SU-DHL-6 (cell line): ENCODE measurements at regions not wholly inside any gene's neighbourhood (a gene's known extent, or its start where the extent isn't known, plus 50 kb on each side); places are given as distances from the start of the nearest gene placed in this dataset.

Source experiments
- H2AFZ ChIP-seq: fragments of 200-600 bp; sonication (generic); 2 replicates; pipeline ENCODE4 v1.6.1; 2014; ENCODE audit warnings: low read depth, mild to moderate bottlenecking, moderate library complexity, mixed read lengths, antibody characterized with exemption, low read length; ENCODE audit not compliant: severe bottlenecking
- H3F3A ChIP-seq: fragments of 200-600 bp; shearing (Covaris generic); 2 replicates; pipeline ENCODE4 v1.6.0; 2016; ENCODE audit warnings: antibody characterized with exemption, mild to moderate bottlenecking; ENCODE audit not compliant: insufficient read depth
- H3K27ac ChIP-seq: fragments of 200-600 bp; sonication (generic); 2 replicates; pipeline ENCODE4 v1.5.1; 2016; ENCODE audit warnings: low read depth, mild to moderate bottlenecking, low read length, moderate library complexity, mixed read lengths
- H3K27me3 ChIP-seq: fragments of 200-600 bp; sonication (generic), shearing (Covaris generic); 2 replicates; pipeline ENCODE4 v1.6.0; 2014; ENCODE audit warnings: mild to moderate bottlenecking, low read length
- H3K36me3 ChIP-seq: fragments of 200-600 bp; sonication (generic); 2 replicates; pipeline ENCODE4 v1.6.1; 2014; ENCODE audit warnings: mild to moderate bottlenecking, low read length, mixed read lengths
- H3K4me2 ChIP-seq: fragments of 300-600, 200-600 bp; shearing (Covaris generic), sonication (generic); 2 replicates; pipeline ENCODE4 v1.6.0; 2014; ENCODE audit warnings: low read length, low read depth, mild to moderate bottlenecking; ENCODE audit not compliant: poor library complexity, severe bottlenecking
- H3K4me3 ChIP-seq: fragments of 200-600 bp; sonication (generic); 2 replicates; pipeline ENCODE4 v1.5.1; 2014; ENCODE audit warnings: antibody characterized with exemption, low read length, mild to moderate bottlenecking, mixed read lengths; ENCODE audit not compliant: insufficient read depth, poor library complexity, severe bottlenecking
- H3K79me2 ChIP-seq: fragments of 200-600 bp; sonication (generic); 2 replicates; pipeline ENCODE4 v1.6.1; 2014; ENCODE audit warnings: mild to moderate bottlenecking, low read length, moderate library complexity; ENCODE audit not compliant: insufficient read depth
- H3K9ac ChIP-seq: fragments of 200-600 bp; sonication (generic); 2 replicates; pipeline ENCODE4 v1.7.0; 2014; ENCODE audit warnings: mild to moderate bottlenecking, low read length
- H3K9me2 ChIP-seq: fragments of 200-600 bp; sonication (generic); replicated peaks from 2 replicates; pipeline ENCODE4 v1.6.1; 2014; ENCODE audit warnings: low read length; ENCODE audit not compliant: insufficient read depth
- H3K9me3 ChIP-seq: fragments of 200-600 bp; sonication (generic); 2 replicates; pipeline ENCODE4 v1.6.1; 2014; ENCODE audit warnings: low read length, mixed read lengths; ENCODE audit not compliant: insufficient read depth
- H4K20me1 ChIP-seq: fragments of 200-600 bp; sonication (generic); 2 replicates; pipeline ENCODE4 v1.6.1; 2014; ENCODE audit warnings: low read depth, mild to moderate bottlenecking, antibody characterized with exemption, low read length, moderate library complexity, mixed read lengths
- CTCF ChIP-seq: fragments of 200-600 bp; sonication (generic); IDR thresholded peaks from one replicate; pipeline ENCODE4 v1.5.1; 2017; ENCODE audit warnings: antibody characterized with exemption, mild to moderate bottlenecking, low read length, moderate library complexity; ENCODE audit not compliant: insufficient read depth, poor library complexity, severe bottlenecking
- EZH2phosphoT487 ChIP-seq: fragments of 200-600 bp; sonication (generic), shearing (Covaris generic); conservative IDR thresholded peaks from 2 replicates; pipeline ENCODE4 v1.6.1; 2018; ENCODE audit warnings: mild to moderate bottlenecking, antibody characterized with exemption, low read length, moderate library complexity, mixed read lengths

GRCh38 chr9:16126042-16126441, 573.2 kb downstream of the CCDC171 start:
- H3K4me2 ChIP-seq, result no peak overlapping the region
- TF ChIP-seq EZH2phosphoT487 (no peak), CTCF (no peak)
- no peaks in the 10 kb centered on the region for H3K27me3 ChIP-seq
- no peaks in the 10 kb centered on the region for H3K9me2 ChIP-seq
- H2AFZ ChIP-seq, result no peak overlapping the region
- H3K9ac ChIP-seq, result no peak overlapping the region
- H3K4me3 ChIP-seq, result no peak overlapping the region
- H4K20me1 ChIP-seq, result no peaks in the 10 kb centered on the region
- H3K36me3 ChIP-seq, result no peaks in the 10 kb centered on the region
- no peak overlapping the region for H3K27ac ChIP-seq
- H3F3A ChIP-seq, result no peaks in the 10 kb centered on the region
- H3K9me3 ChIP-seq, result no peaks in the 10 kb centered on the region
- H3K79me2 ChIP-seq, result no peaks in the 10 kb centered on the region

GRCh38 chr9:16128003-16128402, 575.2 kb downstream of the CCDC171 start:
- no peaks in the 10 kb centered on the region for H3K79me2 ChIP-seq
- H3K27ac ChIP-seq, result no peak overlapping the region
- H3K9ac ChIP-seq, result no peak overlapping the region

DNA sequence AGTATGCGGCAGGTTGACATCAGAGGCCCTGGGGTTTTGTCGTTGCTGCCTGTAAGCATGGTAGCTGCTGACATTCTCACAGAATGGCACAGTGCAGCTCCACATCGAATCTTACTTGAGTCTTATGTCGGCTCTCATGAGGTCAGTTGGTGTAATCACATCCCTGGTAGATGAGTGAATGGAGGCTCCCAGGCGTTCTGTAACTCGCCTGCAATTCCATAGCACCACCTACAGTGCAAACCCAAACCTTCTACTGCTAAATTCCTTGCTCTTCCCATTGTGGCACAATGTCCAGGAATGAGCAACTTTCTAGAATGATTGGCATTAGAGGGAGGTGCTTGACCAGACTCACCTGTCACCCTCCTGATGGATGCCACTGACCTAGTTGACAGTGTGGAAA, 578.4 kb downstream of the CCDC171 start:
- no peak overlapping the region for H3K4me2 ChIP-seq
- no peak overlapping the region for H2AFZ ChIP-seq
- H3K36me3 ChIP-seq, result no peaks in the 10 kb centered on the region
- H3K9ac ChIP-seq, result no peak overlapping the region
- no peaks in the 10 kb centered on the region for H3F3A ChIP-seq
- TF ChIP-seq EZH2phosphoT487 (no peak), CTCF (no peak)
- H4K20me1 ChIP-seq, result no peaks in the 10 kb centered on the region
- no peak overlapping the region for H3K27ac ChIP-seq
- H3K9me2 ChIP-seq, result no peaks in the 10 kb centered on the region
- H3K9me3 ChIP-seq, result no peaks in the 10 kb centered on the region
- H3K79me2 ChIP-seq, result no peaks in the 10 kb centered on the region
- no peaks in the 10 kb centered on the region for H3K27me3 ChIP-seq
- H3K4me3 ChIP-seq, result no peak overlapping the region

More at GRCh38 chr9:16128003-16128402, 575.2 kb downstream of the CCDC171 start:
- no peaks in the 10 kb centered on the region for H3K9me3 ChIP-seq
- H3K36me3 ChIP-seq, result no peaks in the 10 kb centered on the region
- H3K4me2 ChIP-seq, result no peak overlapping the region
- H3K9me2 ChIP-seq, result no peaks in the 10 kb centered on the region
- no peak overlapping the region for H2AFZ ChIP-seq
- no peak for TF ChIP-seq CTCF
- TF ChIP-seq EZH2phosphoT487, result no peak
- no peaks in the 10 kb centered on the region for H3K27me3 ChIP-seq
- H3F3A ChIP-seq, result no peaks in the 10 kb centered on the region
- no peak overlapping the region for H3K4me3 ChIP-seq
- H4K20me1 ChIP-seq, result no peaks in the 10 kb centered on the region

GRCh38 chr9:16132513-16132912, 579.7 kb downstream of the CCDC171 start:
- Histone ChIP-seq H2AFZ (no peak overlapping the region), H3F3A (no peaks in the 10 kb centered on the region), H4K20me1 (no peaks in the 10 kb centered on the region), H3K9me3 (no peaks in the 10 kb centered on the region), H3K79me2 (no peaks in the 10 kb centered on the region), H3K27me3 (no peaks in the 10 kb centered on the region), H3K27ac (no peak overlapping the region), H3K4me3 (no peak overlapping the region), H3K36me3 (no peaks in the 10 kb centered on the region), H3K4me2 (no peak overlapping the region), H3K9me2 (no peaks in the 10 kb centered on the region), H3K9ac (no peak overlapping the region)
- TF ChIP-seq CTCF (no peak), EZH2phosphoT487 (no peak)
